Activated naive CD8-positive, alpha-beta T cell treated with anti-CD3 and anti-CD28 coated beads, Interleukin-2, amount 50 U/mL, for 24 hours (primary cell): ENCODE measurements at regions not wholly inside any gene's neighbourhood (a gene's known extent, or its start where the extent isn't known, plus 50 kb on each side); places are given as distances from the start of the nearest gene placed in this dataset.

Experiments used
- ATAC-seq: fragments of 150-1000 bp; cut with Tn5 transposase; one replicate; pipeline ENCODE4 v1.10.0; 2021
- DNase-seq: peaks from one replicate; pipeline ENCODE4 v3.0.0; 2021
- H3K27ac Mint-ChIP-seq: one replicate; pipeline ENCODE4 v1.8.0; 2021; ENCODE audit warnings: mild to moderate bottlenecking, mixed read lengths
- H3K27me3 Mint-ChIP-seq: one replicate; pipeline ENCODE4 v1.8.0; 2021; ENCODE audit warnings: mixed read lengths
- H3K36me3 Mint-ChIP-seq: one replicate; pipeline ENCODE4 v1.8.0; 2021; ENCODE audit warnings: low read depth, mixed read lengths
- H3K4me1 Mint-ChIP-seq: one replicate; pipeline ENCODE4 v1.8.0; 2021; ENCODE audit warnings: mixed read lengths
- H3K4me3 Mint-ChIP-seq: one replicate; pipeline ENCODE4 v1.8.0; 2021; ENCODE audit warnings: mild to moderate bottlenecking, moderate library complexity, mixed read lengths
- H3K9me3 Mint-ChIP-seq: one replicate; pipeline ENCODE4 v1.8.0; 2021; ENCODE audit warnings: mixed read lengths

- Mint-ChIP-seq H3K4me1 (no peaks in the 10 kb centered on the region), H3K9me3 (no peaks in the 10 kb centered on the region), H3K27me3 (peaks cover 3% of the 10 kb centered on the region), H3K4me3 (no peak overlapping the region), H3K27ac (no peak overlapping the region), H3K36me3 (no peaks in the 10 kb centered on the region)
- ATAC-seq (no peak), DNase-seq (no peak)
Measured at GRCh38 chr2:15084826-15085489, 452.4 kb downstream of the LRATD1 start.

GRCh38 chr2:15092181-15092580 is 459.7 kb downstream of the LRATD1 start:
- Mint-ChIP-seq H3K27ac (no peak overlapping the region), H3K27me3 (no peaks in the 10 kb centered on the region), H3K9me3 (no peaks in the 10 kb centered on the region), H3K4me1 (no peaks in the 10 kb centered on the region), H3K4me3 (no peak overlapping the region), H3K36me3 (no peaks in the 10 kb centered on the region)
- no peak for DNase-seq
- no peak for ATAC-seq

DNA sequence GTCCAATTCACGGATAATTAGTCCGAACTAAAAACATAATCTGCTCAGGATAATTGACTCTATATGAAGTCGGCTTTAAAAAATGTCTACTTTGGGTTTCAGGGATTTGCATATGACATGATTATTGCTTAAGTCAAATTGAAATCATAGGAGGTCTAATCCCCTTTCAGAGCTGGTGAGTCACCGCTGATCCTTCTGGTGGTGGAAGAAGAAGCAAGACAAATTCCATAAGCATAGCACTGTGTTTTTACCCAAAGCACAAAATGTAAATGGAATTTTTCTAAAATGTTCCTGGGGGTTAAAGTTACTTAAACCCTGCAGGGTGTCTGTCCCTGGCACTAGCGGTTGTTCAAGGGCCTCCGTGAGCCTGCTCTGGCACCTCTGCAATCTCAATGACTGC is 460.2 kb downstream of the LRATD1 start:
- H3K4me3 Mint-ChIP-seq: no peak overlapping the region
- H3K27ac Mint-ChIP-seq: no peak overlapping the region
- H3K9me3 Mint-ChIP-seq: no peaks in the 10 kb centered on the region
- DNase-seq (no peak), ATAC-seq (no peak)
- no peaks in the 10 kb centered on the region for H3K27me3 Mint-ChIP-seq
- H3K36me3 Mint-ChIP-seq: no peaks in the 10 kb centered on the region
- no peaks in the 10 kb centered on the region for H3K4me1 Mint-ChIP-seq

DNA sequence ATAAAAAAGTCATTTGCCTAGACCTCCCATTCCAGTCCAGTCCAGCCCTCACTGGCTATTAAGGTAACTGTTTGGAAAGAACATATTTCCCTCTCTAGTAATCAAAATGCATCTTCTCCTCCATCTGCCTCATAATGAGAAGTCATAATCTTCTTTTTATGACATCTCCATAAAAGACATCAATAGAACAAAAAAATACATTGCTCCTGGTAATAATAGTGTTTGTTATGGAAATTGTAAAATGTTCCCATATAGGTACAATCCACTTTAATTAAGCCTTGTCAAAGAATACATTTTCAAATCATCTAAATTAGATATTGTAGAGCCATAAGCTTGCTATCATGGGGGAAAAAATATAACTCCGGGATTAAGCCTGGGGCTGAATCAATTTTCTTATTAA is 461.6 kb downstream of the LRATD1 start:
- H3K4me3 Mint-ChIP-seq: no peak overlapping the region
- H3K27ac Mint-ChIP-seq: no peak overlapping the region
- no peaks in the 10 kb centered on the region for H3K27me3 Mint-ChIP-seq
- DNase-seq: no peak
- H3K4me1 Mint-ChIP-seq: no peaks in the 10 kb centered on the region
- ATAC-seq: no peak
- H3K9me3 Mint-ChIP-seq: no peaks in the 10 kb centered on the region
- H3K36me3 Mint-ChIP-seq: no peaks in the 10 kb centered on the region

- no peak for DNase-seq
Measured at GRCh38 chr2:15096873-15097272, 464.3 kb downstream of the NBAS start.

DNA sequence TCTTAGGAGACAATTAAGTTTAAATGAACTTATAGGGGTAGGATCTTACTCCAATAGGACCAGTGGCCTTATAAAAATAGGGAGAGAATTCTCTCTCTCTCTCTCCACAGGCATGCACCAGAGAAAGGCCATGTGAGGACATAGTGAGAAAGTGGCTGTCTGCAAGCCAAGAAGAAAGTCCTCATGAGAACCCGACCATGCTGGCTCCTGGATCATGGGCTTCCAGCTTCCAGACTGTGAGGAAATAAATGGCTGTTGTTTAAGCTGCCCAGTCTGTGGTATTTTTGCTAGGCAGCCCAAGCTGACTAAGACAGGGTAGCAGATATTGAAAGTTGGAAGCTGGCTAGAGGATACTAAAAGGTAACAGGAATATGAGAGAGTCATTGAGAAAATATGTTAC is 454.0 kb downstream of the NBAS start:
- no peak for ATAC-seq
- Mint-ChIP-seq H3K27me3 (peaks cover 4% of the 10 kb centered on the region), H3K27ac (no peak overlapping the region), H3K9me3 (peaks cover 29% of the 10 kb centered on the region), H3K36me3 (peaks cover 10% of the 10 kb centered on the region), H3K4me1 (no peaks in the 10 kb centered on the region), H3K4me3 (no peak overlapping the region)
- no peak for DNase-seq

More at GRCh38 chr2:15096873-15097272, 464.3 kb downstream of the NBAS start:
- no peak for ATAC-seq
- Mint-ChIP-seq H3K36me3 (no peaks in the 10 kb centered on the region), H3K4me3 (no peak overlapping the region), H3K27ac (no peak overlapping the region), H3K9me3 (no peaks in the 10 kb centered on the region), H3K27me3 (no peaks in the 10 kb centered on the region), H3K4me1 (no peaks in the 10 kb centered on the region)

DNA sequence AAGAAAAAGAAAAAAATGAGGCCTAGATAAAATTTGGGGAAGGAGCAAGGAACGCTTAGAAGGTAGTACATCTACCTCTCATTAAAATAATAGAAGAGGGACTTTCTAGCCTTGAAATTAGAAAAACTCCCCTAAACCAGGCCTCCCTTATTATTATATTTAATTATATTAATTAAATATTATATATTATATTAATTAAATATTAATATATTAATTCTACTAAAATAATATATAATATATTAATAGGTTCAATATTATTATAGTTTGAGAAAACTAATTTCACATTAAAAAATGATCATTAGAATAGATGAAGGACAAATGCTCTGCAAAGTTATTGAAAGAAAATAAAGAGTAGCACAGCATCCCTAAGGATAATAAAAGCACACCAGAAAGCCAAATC is 449.4 kb downstream of the NBAS start:
- Mint-ChIP-seq H3K27me3 (no peaks in the 10 kb centered on the region), H3K4me1 (no peaks in the 10 kb centered on the region), H3K9me3 (peaks cover 40% of the 10 kb centered on the region), H3K4me3 (no peak overlapping the region), H3K27ac (no peak overlapping the region), H3K36me3 (peaks cover 10% of the 10 kb centered on the region)
- no peak for DNase-seq
- no peak for ATAC-seq

DNA sequence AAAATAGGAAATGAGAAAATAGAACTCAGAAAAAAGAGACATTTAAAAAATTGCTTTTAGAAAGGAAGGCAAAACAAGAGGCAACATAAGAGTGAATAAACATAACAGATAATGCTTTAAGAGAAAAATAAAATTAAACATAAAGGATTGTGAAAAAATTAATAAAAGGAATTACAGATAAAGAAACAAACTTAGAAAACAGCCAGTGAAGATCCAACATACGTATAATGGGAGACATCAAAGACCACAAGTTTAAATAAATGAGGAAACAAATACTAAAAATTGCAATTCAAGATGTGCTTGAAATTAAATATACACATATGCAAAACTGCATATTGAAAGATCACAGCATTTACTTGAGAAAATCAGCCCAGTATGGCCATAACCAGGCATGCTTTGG is 448.9 kb downstream of the NBAS start:
- H3K4me1 Mint-ChIP-seq: no peaks in the 10 kb centered on the region
- H3K27me3 Mint-ChIP-seq: no peaks in the 10 kb centered on the region
- peaks cover 10% of the 10 kb centered on the region for H3K36me3 Mint-ChIP-seq
- H3K4me3 Mint-ChIP-seq: no peak overlapping the region
- ATAC-seq (no peak), DNase-seq (no peak)
- H3K9me3 Mint-ChIP-seq: peaks cover 40% of the 10 kb centered on the region
- H3K27ac Mint-ChIP-seq: no peak overlapping the region

- no peak overlapping the region for H3K27ac Mint-ChIP-seq
- ATAC-seq (no peak), DNase-seq (no peak)
- H3K36me3 Mint-ChIP-seq: peaks cover 10% of the 10 kb centered on the region
- H3K4me3 Mint-ChIP-seq: no peak overlapping the region
- peaks cover 4% of the 10 kb centered on the region for H3K4me1 Mint-ChIP-seq
- H3K27me3 Mint-ChIP-seq: no peaks in the 10 kb centered on the region
- H3K9me3 Mint-ChIP-seq: peaks cover 26% of the 10 kb centered on the region
Measured at GRCh38 chr2:15115776-15116175, 445.4 kb downstream of the NBAS start.

- ATAC-seq: no peak
- peaks cover 6% of the 10 kb centered on the region for H3K4me1 Mint-ChIP-seq
Measured at GRCh38 chr2:15116830-15117229, 444.3 kb downstream of the NBAS start.

More at GRCh38 chr2:15116830-15117229, 444.3 kb downstream of the NBAS start:
- no peak overlapping the region for H3K27ac Mint-ChIP-seq
- H3K27me3 Mint-ChIP-seq: peaks cover under 1% of the 10 kb centered on the region
- peaks cover 18% of the 10 kb centered on the region for H3K9me3 Mint-ChIP-seq
- H3K36me3 Mint-ChIP-seq: peaks cover 2% of the 10 kb centered on the region
- no peak overlapping the region for H3K4me3 Mint-ChIP-seq
- DNase-seq: no peak
